Nephron progenitor cell (in vitro differentiated cells): ENCODE measurements at regions not wholly inside any gene's neighbourhood (a gene's known extent, or its start where the extent isn't known, plus 50 kb on each side); places are given as distances from the start of the nearest gene placed in this dataset.

Experiments used
- DNase-seq: peaks from one replicate; pipeline ENCODE4 v3.0.0; 2021
- H3K27ac Mint-ChIP-seq: 2 replicates; pipeline ENCODE4 v1.8.0; 2021; ENCODE audit warnings: mild to moderate bottlenecking, moderate library complexity, mixed read lengths
- H3K27me3 Mint-ChIP-seq: 2 replicates; pipeline ENCODE4 v1.8.0; 2021; ENCODE audit warnings: mild to moderate bottlenecking, low read depth, mixed read lengths; ENCODE audit not compliant: poor library complexity
- H3K36me3 Mint-ChIP-seq: 2 replicates; pipeline ENCODE4 v1.8.0; 2021; ENCODE audit warnings: low read depth, mixed read lengths
- H3K4me1 Mint-ChIP-seq: 2 replicates; pipeline ENCODE4 v1.8.0; 2021; ENCODE audit warnings: mixed read lengths
- H3K4me3 Mint-ChIP-seq: 2 replicates; pipeline ENCODE4 v1.8.0; 2021; ENCODE audit warnings: mild to moderate bottlenecking, moderate library complexity, mixed read lengths
- H3K9me3 Mint-ChIP-seq: 2 replicates; pipeline ENCODE4 v1.8.0; 2021; ENCODE audit warnings: mild to moderate bottlenecking, moderate library complexity, mixed read lengths
- TF ChIP-seq, protein P1 (sequence below): fragments of 200-600 bp; sonication (generic); IDR thresholded peaks from 2 replicates; pipeline ENCODE4 v1.5.0; 2021; ENCODE audit warnings: antibody characterized with exemption

DNA sequence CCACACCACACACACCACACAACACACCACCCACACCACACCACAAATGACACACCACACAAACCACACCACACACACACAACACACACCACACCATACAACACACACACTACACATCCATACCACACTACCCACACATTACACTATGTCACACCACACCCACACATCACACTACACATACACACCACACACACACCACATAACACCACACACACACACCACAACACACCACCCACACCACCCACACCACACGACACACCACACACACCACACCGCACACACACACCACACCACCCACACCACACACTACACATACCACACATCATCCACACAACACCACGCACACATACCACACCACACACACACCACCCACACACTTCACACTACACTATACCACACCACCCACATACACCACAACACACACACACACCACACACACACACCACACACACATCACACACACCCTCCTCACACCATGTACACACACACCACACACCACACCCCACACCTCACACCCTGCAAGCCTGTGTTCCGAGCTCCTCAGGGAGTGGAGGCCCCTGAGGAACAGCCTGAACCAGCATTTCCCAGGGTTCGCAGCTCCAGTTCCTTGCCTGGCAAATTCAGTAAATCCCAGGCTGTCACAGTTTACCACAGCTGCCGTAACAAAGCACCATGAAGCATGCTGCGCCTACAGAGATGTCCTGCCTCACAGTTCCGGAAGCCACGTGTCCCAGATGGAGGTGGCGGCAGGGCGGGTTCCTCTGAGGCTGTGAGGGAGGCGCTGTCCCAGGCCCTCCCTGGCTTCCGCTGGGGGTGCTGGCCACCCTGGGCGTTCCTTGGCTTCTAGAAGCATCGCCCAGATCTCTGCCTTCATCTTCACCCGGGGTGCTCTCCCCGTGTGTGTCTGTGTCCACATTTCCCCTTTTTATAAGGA lies 69.8 kb upstream of the ATP5PO start:
- Mint-ChIP-seq H3K4me1 (peaks cover 41% of the 10 kb centered on the region), H3K4me3 (peak overlapping the region; percentile 57), H3K27ac (peak overlapping the region; percentile 85), H3K27me3 (peaks cover 14% of the 10 kb centered on the region), H3K36me3 (peaks cover 8% of the 10 kb centered on the region), H3K9me3 (peaks cover 15% of the 10 kb centered on the region)
- no peak for DNase-seq
- TF ChIP-seq, protein P1, sequence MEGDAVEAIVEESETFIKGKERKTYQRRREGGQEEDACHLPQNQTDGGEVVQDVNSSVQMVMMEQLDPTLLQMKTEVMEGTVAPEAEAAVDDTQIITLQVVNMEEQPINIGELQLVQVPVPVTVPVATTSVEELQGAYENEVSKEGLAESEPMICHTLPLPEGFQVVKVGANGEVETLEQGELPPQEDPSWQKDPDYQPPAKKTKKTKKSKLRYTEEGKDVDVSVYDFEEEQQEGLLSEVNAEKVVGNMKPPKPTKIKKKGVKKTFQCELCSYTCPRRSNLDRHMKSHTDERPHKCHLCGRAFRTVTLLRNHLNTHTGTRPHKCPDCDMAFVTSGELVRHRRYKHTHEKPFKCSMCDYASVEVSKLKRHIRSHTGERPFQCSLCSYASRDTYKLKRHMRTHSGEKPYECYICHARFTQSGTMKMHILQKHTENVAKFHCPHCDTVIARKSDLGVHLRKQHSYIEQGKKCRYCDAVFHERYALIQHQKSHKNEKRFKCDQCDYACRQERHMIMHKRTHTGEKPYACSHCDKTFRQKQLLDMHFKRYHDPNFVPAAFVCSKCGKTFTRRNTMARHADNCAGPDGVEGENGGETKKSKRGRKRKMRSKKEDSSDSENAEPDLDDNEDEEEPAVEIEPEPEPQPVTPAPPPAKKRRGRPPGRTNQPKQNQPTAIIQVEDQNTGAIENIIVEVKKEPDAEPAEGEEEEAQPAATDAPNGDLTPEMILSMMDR: no peak

- no peak for DNase-seq
- Mint-ChIP-seq H3K27me3 (peaks cover 14% of the 10 kb centered on the region), H3K9me3 (peaks cover 18% of the 10 kb centered on the region), H3K36me3 (peaks cover 8% of the 10 kb centered on the region), H3K4me3 (no peak overlapping the region), H3K27ac (no peak overlapping the region), H3K4me1 (peaks cover 41% of the 10 kb centered on the region)
- TF ChIP-seq, protein P1: no peak
Observed at GRCh38 chr21:33984021-33984481, 68.4 kb upstream of the ATP5PO start.

DNA sequence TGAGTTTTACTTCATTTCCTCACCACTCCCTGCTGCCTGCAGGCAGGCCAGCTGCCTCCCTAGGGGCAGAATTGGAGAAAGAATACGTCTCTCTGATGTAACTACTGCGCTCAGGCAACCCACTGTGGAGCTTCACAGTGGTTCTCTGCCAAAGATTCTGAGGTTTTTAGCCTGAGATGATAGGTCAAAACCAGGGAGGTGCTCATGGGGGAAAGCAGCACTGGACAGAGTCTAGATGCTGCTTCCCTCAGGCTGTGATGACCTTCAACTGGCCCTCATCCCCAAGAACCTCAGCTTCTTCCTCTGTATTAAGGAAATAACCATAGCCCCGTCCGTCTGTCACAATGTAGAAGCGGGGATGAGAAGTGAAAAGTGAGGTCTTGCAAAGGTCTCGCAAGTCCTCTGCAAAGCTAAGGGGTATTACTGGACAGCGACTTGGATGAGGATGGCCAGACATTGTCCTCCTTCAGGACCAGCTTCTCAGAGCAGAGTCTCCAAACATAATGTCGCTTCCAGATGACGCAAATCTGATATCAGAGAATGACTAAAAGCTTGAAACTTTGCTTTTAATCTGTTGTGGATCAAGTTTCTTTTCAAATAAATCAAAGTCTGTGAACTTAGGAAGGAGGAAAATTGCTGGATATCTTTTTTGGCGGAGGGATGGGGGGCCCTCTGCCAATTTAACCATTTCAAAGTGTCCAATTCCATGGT lies 65.9 kb upstream of the ATP5PO start:
- TF ChIP-seq, protein P1: no peak
- H3K4me1 Mint-ChIP-seq: peaks cover 49% of the 10 kb centered on the region
- H3K4me3 Mint-ChIP-seq: no peak overlapping the region
- peaks cover 8% of the 10 kb centered on the region for H3K36me3 Mint-ChIP-seq
- H3K27me3 Mint-ChIP-seq: peaks cover 13% of the 10 kb centered on the region
- peaks cover 18% of the 10 kb centered on the region for H3K9me3 Mint-ChIP-seq
- no peak overlapping the region for H3K27ac Mint-ChIP-seq
- no peak for DNase-seq

GRCh38 chr21:33980276-33980916 lies 64.8 kb upstream of the ATP5PO start:
- Mint-ChIP-seq H3K36me3 (peaks cover 8% of the 10 kb centered on the region), H3K27me3 (peaks cover 9% of the 10 kb centered on the region), H3K9me3 (peaks cover 18% of the 10 kb centered on the region), H3K4me1 (peaks cover 49% of the 10 kb centered on the region), H3K27ac (no peak overlapping the region), H3K4me3 (no peak overlapping the region)
- no peak for DNase-seq
- TF ChIP-seq, protein P1: no peak

- Mint-ChIP-seq H3K27me3 (peaks cover 4% of the 10 kb centered on the region), H3K9me3 (peaks cover 18% of the 10 kb centered on the region), H3K4me1 (peaks cover 48% of the 10 kb centered on the region), H3K4me3 (no peak overlapping the region), H3K27ac (no peak overlapping the region), H3K36me3 (peaks cover 8% of the 10 kb centered on the region)
- TF ChIP-seq, protein P1: no peak
- no peak for DNase-seq
Observed at GRCh38 chr21:33978585-33978984, 63.0 kb upstream of the ATP5PO start.
